ENCODE measurements at regions not wholly inside any gene's neighbourhood (a gene's known extent, or its start where the extent isn't known, plus 50 kb on each side); places are given as distances from the start of the nearest gene placed in this dataset.

GRCh38 chrX:44096666-44097065 lies 123.5 kb upstream of the NDP start:
- no peaks in the 10 kb centered on the region for H4K20me1 ChIP-seq (ENCODE audit: low read length)
- no peak overlapping the region for H3K4me3 ChIP-seq (ENCODE audit: low read length)
- H3K36me3 ChIP-seq (ENCODE audit: low read depth, low read length): no peaks in the 10 kb centered on the region
- no TSS peak for BruUV-seq (replicated peaks)
- no peaks in the 10 kb centered on the region for H3K79me2 ChIP-seq (ENCODE audit: low read length)
- no peak for TF ChIP-seq EZH2 (IDR thresholded peaks at IDR 0.05; ENCODE audit: low read length, unreplicated experiment)
- TF ChIP-seq EZH2phosphoT487 (IDR thresholded peaks at IDR 0.05; ENCODE audit: borderline replicate concordance, low read length): no peak
- no peak for TF ChIP-seq CTCF (conservative IDR thresholded peaks at IDR 0.05; ENCODE audit: low read depth, low read length)
- no peaks in the 10 kb centered on the region for H3K9me2 ChIP-seq (replicated peaks; ENCODE audit: low read length)
- H2AFZ ChIP-seq (ENCODE audit: low read length): no peak overlapping the region
- no peak for ATAC-seq
- CTCF ChIA-PET: no interaction called here
- intact Hi-C loops (cut with micrococcal nuclease): no loop called here
- no peak overlapping the region for H3K27ac ChIP-seq (ENCODE audit: low read length)
- H3F3A ChIP-seq (ENCODE audit: low read length, unreplicated experiment): no peaks in the 10 kb centered on the region
- no peak overlapping the region for H3K9ac ChIP-seq (ENCODE audit: low read length)
- H3K4me2 ChIP-seq (ENCODE audit: low read length): no peak overlapping the region
- peaks cover 9% of the 10 kb centered on the region for H3K4me1 ChIP-seq (ENCODE audit: insufficient read depth, low read length)
- H3K27me3 ChIP-seq (ENCODE audit: low read length): no peaks in the 10 kb centered on the region
- POLR2A ChIA-PET (ENCODE audit: unreplicated experiment): no interaction called here
- no peaks in the 10 kb centered on the region for H3K9me3 ChIP-seq (ENCODE audit: low read length)
- DNase-seq: no peak

- Histone ChIP-seq H3K9ac (ENCODE audit: low read length) (no peak overlapping the region), H4K20me1 (ENCODE audit: low read length) (no peaks in the 10 kb centered on the region), H3K27ac (ENCODE audit: low read length) (no peak overlapping the region), H3K79me2 (ENCODE audit: low read length) (no peaks in the 10 kb centered on the region), H3F3A (ENCODE audit: low read length, unreplicated experiment) (no peaks in the 10 kb centered on the region), H2AFZ (ENCODE audit: low read length) (no peak overlapping the region), H3K36me3 (ENCODE audit: low read depth, low read length) (no peaks in the 10 kb centered on the region), H3K4me3 (ENCODE audit: low read length) (no peak overlapping the region), H3K4me2 (ENCODE audit: low read length) (no peak overlapping the region), H3K9me3 (ENCODE audit: low read length) (no peaks in the 10 kb centered on the region), H3K9me2 (replicated peaks; ENCODE audit: low read length) (no peaks in the 10 kb centered on the region), H3K4me1 (ENCODE audit: insufficient read depth, low read length) (no peaks in the 10 kb centered on the region), H3K27me3 (ENCODE audit: low read length) (no peaks in the 10 kb centered on the region)
- ATAC-seq: no peak
- CTCF ChIA-PET: no interaction called here
- POLR2A ChIA-PET (ENCODE audit: unreplicated experiment): no interaction called here
- intact Hi-C loops (cut with micrococcal nuclease): no loop called here
- no TSS peak for BruUV-seq (replicated peaks)
- TF ChIP-seq CTCF (conservative IDR thresholded peaks at IDR 0.05; ENCODE audit: low read depth, low read length) (no peak), EZH2 (IDR thresholded peaks at IDR 0.05; ENCODE audit: low read length, unreplicated experiment) (no peak), EZH2phosphoT487 (IDR thresholded peaks at IDR 0.05; ENCODE audit: borderline replicate concordance, low read length) (no peak)
- no peak for DNase-seq
Measured at GRCh38 chrX:44094821-44095530, 121.8 kb upstream of the NDP start.

GRCh38 chrX:44093431-44093830 lies 120.2 kb upstream of the NDP start:
- Histone ChIP-seq H3K4me2 (ENCODE audit: low read length) (no peak overlapping the region), H3K4me1 (ENCODE audit: insufficient read depth, low read length) (no peaks in the 10 kb centered on the region), H3K27me3 (ENCODE audit: low read length) (no peaks in the 10 kb centered on the region), H3K9me2 (replicated peaks; ENCODE audit: low read length) (no peaks in the 10 kb centered on the region), H3F3A (ENCODE audit: low read length, unreplicated experiment) (no peaks in the 10 kb centered on the region), H4K20me1 (ENCODE audit: low read length) (no peaks in the 10 kb centered on the region), H3K4me3 (ENCODE audit: low read length) (no peak overlapping the region), H3K79me2 (ENCODE audit: low read length) (no peaks in the 10 kb centered on the region), H3K36me3 (ENCODE audit: low read depth, low read length) (no peaks in the 10 kb centered on the region), H3K9me3 (ENCODE audit: low read length) (no peaks in the 10 kb centered on the region), H3K27ac (ENCODE audit: low read length) (no peak overlapping the region), H3K9ac (ENCODE audit: low read length) (no peak overlapping the region), H2AFZ (ENCODE audit: low read length) (no peak overlapping the region)
- ATAC-seq: no peak
- no TSS peak for BruUV-seq (replicated peaks)
- CTCF ChIA-PET: no interaction called here
- TF ChIP-seq CTCF (conservative IDR thresholded peaks at IDR 0.05; ENCODE audit: low read depth, low read length) (no peak), EZH2 (IDR thresholded peaks at IDR 0.05; ENCODE audit: low read length, unreplicated experiment) (no peak), EZH2phosphoT487 (IDR thresholded peaks at IDR 0.05; ENCODE audit: borderline replicate concordance, low read length) (no peak)
- DNase-seq: no peak
- intact Hi-C loops (cut with micrococcal nuclease): no loop called here
- POLR2A ChIA-PET (ENCODE audit: unreplicated experiment): no interaction called here
